M059J (cell line): ENCODE measurements at regions not wholly inside any gene's neighbourhood (a gene's known extent, or its start where the extent isn't known, plus 50 kb on each side); places are given as distances from the start of the nearest gene placed in this dataset.

ENCODE experiments used
- DNase-seq: peaks from one replicate; pipeline ENCODE4 v3.0.0-alpha.2; 2012; ENCODE audit warnings: low read depth

GRCh38 chr22:49548356-49549202 is 279.1 kb downstream of the BRD1 start:
- no peak for DNase-seq

GRCh38 chr22:49547751-49548239 is 279.9 kb downstream of the BRD1 start:
- no peak for DNase-seq

- DNase-seq = no peak
Observed at GRCh38 chr22:49546811-49547585, 280.7 kb downstream of the BRD1 start.

- no peak for DNase-seq
Observed at GRCh38 chr22:49545606-49546005, 282.1 kb downstream of the BRD1 start.

GRCh38 chr22:49544286-49544685 is 283.4 kb downstream of the BRD1 start:
- no peak for DNase-seq

- DNase-seq = no peak
Observed at GRCh38 chr22:49543876-49544275, 283.8 kb downstream of the BRD1 start.

GRCh38 chr22:49541693-49542230 is 285.9 kb downstream of the BRD1 start:
- no peak for DNase-seq

- no peak for DNase-seq
Observed at GRCh38 chr22:49540913-49541692, 286.6 kb downstream of the BRD1 start.

- no peak for DNase-seq
Observed at GRCh38 chr22:49540084-49540912, 287.4 kb downstream of the BRD1 start.

GRCh38 chr22:49538006-49538405 is 289.7 kb downstream of the BRD1 start:
- DNase-seq = no peak

GRCh38 chr22:49536571-49537131 is 291.0 kb downstream of the BRD1 start:
- no peak for DNase-seq

- DNase-seq = no peak
Observed at GRCh38 chr22:49535527-49536125, 292.0 kb downstream of the BRD1 start.

- no peak for DNase-seq
Observed at GRCh38 chr22:49535126-49535525, 292.5 kb downstream of the BRD1 start.

GRCh38 chr22:49534386-49534785 is 293.3 kb downstream of the BRD1 start:
- DNase-seq = no peak

GRCh38 chr22:49533886-49534285 is 293.8 kb downstream of the BRD1 start:
- no peak for DNase-seq

- no peak for DNase-seq
Observed at GRCh38 chr22:49532869-49533802, 294.5 kb downstream of the BRD1 start.

- no peak for DNase-seq
Observed at GRCh38 chr22:49531368-49531791, 296.3 kb downstream of the BRD1 start.

- DNase-seq = no peak
Observed at GRCh38 chr22:49530671-49531367, 296.9 kb downstream of the BRD1 start.

GRCh38 chr22:49528420-49528720 is 299.3 kb downstream of the BRD1 start:
- DNase-seq = no peak
